T-helper 2 cell treated with Interferon-gamma antibody and Interleukin-4, amounts not matched to agents 5 μg/mL and 100 μg/mL, for 36 hours (primary cell): ENCODE measurements at regions not wholly inside any gene's neighbourhood (a gene's known extent, or its start where the extent isn't known, plus 50 kb on each side); places are given as distances from the start of the nearest gene placed in this dataset.

Experiments used
- DNase-seq: peaks from one replicate; pipeline ENCODE4 v3.0.0; 2021; ENCODE audit warnings: low spot score
- H3K27ac Mint-ChIP-seq: one replicate; pipeline ENCODE4 v1.8.0; 2021; ENCODE audit warnings: mild to moderate bottlenecking, mixed read lengths
- H3K27me3 Mint-ChIP-seq: one replicate; pipeline ENCODE4 v1.8.0; 2021; ENCODE audit warnings: low read depth, mixed read lengths
- H3K36me3 Mint-ChIP-seq: one replicate; pipeline ENCODE4 v1.8.0; 2021; ENCODE audit warnings: low read depth, mixed read lengths
- H3K4me1 Mint-ChIP-seq: one replicate; pipeline ENCODE4 v1.8.0; 2021; ENCODE audit warnings: low read depth, mixed read lengths
- H3K4me3 Mint-ChIP-seq: one replicate; pipeline ENCODE4 v1.8.0; 2022; ENCODE audit warnings: mild to moderate bottlenecking, moderate library complexity, mixed read lengths
- H3K9me3 Mint-ChIP-seq: one replicate; pipeline ENCODE4 v1.8.0; 2021; ENCODE audit warnings: mixed read lengths

DNA sequence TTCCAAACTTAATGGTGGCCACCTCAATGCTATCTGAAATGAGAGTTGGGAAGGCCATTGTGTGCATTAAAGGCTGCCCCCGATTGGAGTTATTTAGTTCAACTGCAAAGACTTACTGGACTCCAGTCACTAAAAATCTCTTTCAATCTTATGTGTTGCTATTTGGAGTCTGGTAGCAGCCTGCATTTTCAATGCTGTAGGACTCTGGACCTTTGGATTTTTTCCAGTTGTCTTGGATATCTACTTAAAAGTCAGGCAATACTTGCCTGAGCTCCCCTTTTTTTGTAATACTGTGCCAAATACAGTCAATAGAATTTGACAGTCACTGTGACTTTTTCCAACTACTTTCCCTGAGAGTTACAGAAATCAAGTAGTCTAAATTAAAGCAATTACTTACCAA lies 281.9 kb downstream of the TRIB2 start:
- Mint-ChIP-seq H3K4me3 (no peak overlapping the region), H3K27ac (no peak overlapping the region), H3K9me3 (no peaks in the 10 kb centered on the region), H3K27me3 (peaks cover 33% of the 10 kb centered on the region), H3K4me1 (peaks cover 4% of the 10 kb centered on the region), H3K36me3 (no peaks in the 10 kb centered on the region)
- no peak for DNase-seq

GRCh38 chr2:13000664-13001363 lies 284.1 kb downstream of the TRIB2 start:
- Mint-ChIP-seq H3K36me3 (no peaks in the 10 kb centered on the region), H3K4me3 (no peak overlapping the region), H3K27ac (no peak overlapping the region), H3K27me3 (peaks cover 31% of the 10 kb centered on the region), H3K9me3 (no peaks in the 10 kb centered on the region), H3K4me1 (peaks cover 8% of the 10 kb centered on the region)
- DNase-seq = no peak

- Mint-ChIP-seq H3K36me3 (no peaks in the 10 kb centered on the region), H3K9me3 (no peaks in the 10 kb centered on the region), H3K4me1 (peaks cover 8% of the 10 kb centered on the region), H3K27me3 (peaks cover 27% of the 10 kb centered on the region), H3K4me3 (no peak overlapping the region), H3K27ac (no peak overlapping the region)
- DNase-seq = no peak
Observed at GRCh38 chr2:13001408-13001807, 284.7 kb downstream of the TRIB2 start.

GRCh38 chr2:13002536-13003331 lies 286.0 kb downstream of the TRIB2 start:
- H3K27ac Mint-ChIP-seq = no peak overlapping the region
- no peak for DNase-seq
- no peak overlapping the region for H3K4me3 Mint-ChIP-seq

GRCh38 chr2:13003500-13003899 lies 286.8 kb downstream of the TRIB2 start:
- Mint-ChIP-seq H3K4me3 (no peak overlapping the region), H3K9me3 (no peaks in the 10 kb centered on the region), H3K36me3 (no peaks in the 10 kb centered on the region), H3K27ac (no peak overlapping the region), H3K27me3 (peaks cover 38% of the 10 kb centered on the region), H3K4me1 (peaks cover 12% of the 10 kb centered on the region)
- DNase-seq = no peak

More at GRCh38 chr2:13002536-13003331, 286.0 kb downstream of the TRIB2 start:
- H3K4me1 Mint-ChIP-seq = peaks cover 12% of the 10 kb centered on the region
- H3K27me3 Mint-ChIP-seq = peaks cover 38% of the 10 kb centered on the region
- H3K9me3 Mint-ChIP-seq = no peaks in the 10 kb centered on the region
- H3K36me3 Mint-ChIP-seq = no peaks in the 10 kb centered on the region

DNA sequence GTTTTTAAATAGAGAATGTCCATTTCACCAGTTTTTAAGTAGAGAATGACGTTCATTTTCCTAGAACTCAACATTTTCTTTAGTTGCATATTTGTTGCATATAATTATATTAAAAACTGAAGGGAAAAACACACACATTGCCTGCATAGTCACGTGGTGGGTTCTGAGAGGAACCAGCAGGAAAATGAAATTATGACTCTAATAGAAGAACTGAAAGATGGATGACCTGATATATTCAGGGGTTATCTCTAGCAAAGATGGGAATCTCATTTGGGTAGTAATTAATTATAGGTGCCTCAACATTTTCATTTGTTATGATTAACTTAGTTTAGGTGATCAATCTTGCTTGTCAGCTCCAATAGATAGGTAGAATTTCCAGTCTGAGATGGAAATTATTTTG lies 288.3 kb downstream of the TRIB2 start:
- peaks cover 12% of the 10 kb centered on the region for H3K4me1 Mint-ChIP-seq
- no peak overlapping the region for H3K4me3 Mint-ChIP-seq
- no peaks in the 10 kb centered on the region for H3K36me3 Mint-ChIP-seq
- no peaks in the 10 kb centered on the region for H3K9me3 Mint-ChIP-seq
- H3K27ac Mint-ChIP-seq = no peak overlapping the region
- DNase-seq = no peak
- H3K27me3 Mint-ChIP-seq = peaks cover 42% of the 10 kb centered on the region

DNA sequence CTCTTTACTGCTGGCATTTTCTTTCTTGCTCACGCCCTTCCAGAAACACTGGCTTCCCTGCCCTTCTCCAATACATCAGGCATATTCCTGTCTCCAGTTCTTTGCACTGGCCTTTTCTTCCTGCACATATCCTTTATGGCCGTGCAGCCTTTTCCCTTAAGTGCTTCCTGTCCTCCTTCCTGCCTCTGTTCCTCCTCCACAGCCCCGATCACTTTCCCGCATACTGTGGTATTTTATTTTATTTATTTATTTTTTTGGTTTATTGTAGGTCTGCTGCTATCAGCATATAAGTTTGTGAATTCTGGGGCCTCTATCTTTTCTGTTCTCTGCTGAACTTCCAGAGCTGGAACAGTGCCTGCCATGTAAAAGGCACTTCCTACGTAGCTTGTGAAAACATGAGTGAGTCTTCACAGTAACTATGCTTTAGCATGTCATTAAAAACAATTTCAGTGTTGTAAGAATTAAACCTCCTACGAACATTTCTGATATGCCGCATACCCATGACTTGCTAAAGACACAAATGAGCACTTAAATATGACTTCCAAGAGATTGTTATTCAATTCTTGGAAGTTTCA lies 289.1 kb downstream of the TRIB2 start:
- no peak for DNase-seq
- Mint-ChIP-seq H3K36me3 (no peaks in the 10 kb centered on the region), H3K27ac (no peak overlapping the region), H3K9me3 (no peaks in the 10 kb centered on the region), H3K27me3 (peaks cover 48% of the 10 kb centered on the region), H3K4me3 (no peak overlapping the region), H3K4me1 (peaks cover 10% of the 10 kb centered on the region)

- no peak overlapping the region for H3K4me3 Mint-ChIP-seq
- no peaks in the 10 kb centered on the region for H3K9me3 Mint-ChIP-seq
- peaks cover 48% of the 10 kb centered on the region for H3K27me3 Mint-ChIP-seq
- no peaks in the 10 kb centered on the region for H3K36me3 Mint-ChIP-seq
- H3K4me1 Mint-ChIP-seq = peaks cover 9% of the 10 kb centered on the region
- H3K27ac Mint-ChIP-seq = no peak overlapping the region
- no peak for DNase-seq
Observed at GRCh38 chr2:13006426-13006825, 289.7 kb downstream of the TRIB2 start.

DNA sequence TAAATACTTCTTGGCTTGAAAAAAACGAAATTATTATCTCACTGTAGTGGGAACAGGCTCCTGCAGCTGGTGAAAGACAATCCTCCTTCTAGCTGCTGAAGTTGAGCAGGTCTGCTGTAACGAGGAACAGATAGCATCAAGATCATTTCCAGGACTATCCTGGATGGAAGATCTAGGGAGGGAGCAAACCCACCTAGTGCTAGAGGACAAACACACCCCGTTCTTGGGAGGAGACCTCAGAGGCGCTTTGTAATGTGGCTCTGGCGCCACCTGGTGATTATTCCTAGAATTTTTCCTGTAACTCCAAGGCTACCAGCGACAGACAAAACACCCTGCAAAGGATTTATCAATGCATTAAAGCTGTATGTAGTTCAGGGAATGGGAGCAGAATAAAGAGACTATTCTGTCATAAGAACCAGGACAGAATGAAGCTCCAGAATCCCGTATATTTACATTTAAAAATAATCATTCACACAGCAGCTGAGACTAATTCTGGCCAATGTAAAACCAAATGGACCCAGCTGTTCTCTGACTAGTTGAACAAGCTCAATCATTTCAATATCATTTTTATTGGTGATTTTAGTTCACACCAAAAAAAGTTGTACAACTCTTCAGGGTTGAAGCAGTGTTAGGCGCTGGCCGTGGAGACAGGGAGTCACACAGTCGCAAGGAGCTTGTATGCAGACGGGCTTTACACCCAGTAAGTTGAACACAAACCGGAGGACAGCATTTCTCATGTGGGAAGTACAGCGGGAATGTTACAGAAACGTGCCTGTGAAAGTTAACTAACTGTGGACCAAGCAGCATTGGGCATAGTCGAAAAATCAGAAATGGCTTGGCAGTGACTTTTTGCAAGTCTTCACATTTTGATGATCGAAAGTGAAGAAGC lies 290.3 kb downstream of the TRIB2 start:
- Mint-ChIP-seq H3K27ac (no peak overlapping the region), H3K27me3 (peaks cover 48% of the 10 kb centered on the region), H3K36me3 (no peaks in the 10 kb centered on the region), H3K4me3 (no peak overlapping the region), H3K4me1 (peaks cover 8% of the 10 kb centered on the region), H3K9me3 (no peaks in the 10 kb centered on the region)
- peak; percentile 40 for DNase-seq

- H3K27me3 Mint-ChIP-seq = peaks cover 43% of the 10 kb centered on the region
- H3K4me3 Mint-ChIP-seq = no peak overlapping the region
- H3K9me3 Mint-ChIP-seq = no peaks in the 10 kb centered on the region
- peaks cover 8% of the 10 kb centered on the region for H3K4me1 Mint-ChIP-seq
- DNase-seq = no peak
- no peak overlapping the region for H3K27ac Mint-ChIP-seq
- H3K36me3 Mint-ChIP-seq = no peaks in the 10 kb centered on the region
Observed at GRCh38 chr2:13009027-13009642, 292.4 kb downstream of the TRIB2 start.

- Mint-ChIP-seq H3K9me3 (no peaks in the 10 kb centered on the region), H3K27me3 (peaks cover 39% of the 10 kb centered on the region), H3K27ac (no peak overlapping the region), H3K36me3 (no peaks in the 10 kb centered on the region), H3K4me3 (no peak overlapping the region), H3K4me1 (peaks cover 8% of the 10 kb centered on the region)
- DNase-seq = no peak
Observed at GRCh38 chr2:13010283-13010682, 293.5 kb downstream of the TRIB2 start.

DNA sequence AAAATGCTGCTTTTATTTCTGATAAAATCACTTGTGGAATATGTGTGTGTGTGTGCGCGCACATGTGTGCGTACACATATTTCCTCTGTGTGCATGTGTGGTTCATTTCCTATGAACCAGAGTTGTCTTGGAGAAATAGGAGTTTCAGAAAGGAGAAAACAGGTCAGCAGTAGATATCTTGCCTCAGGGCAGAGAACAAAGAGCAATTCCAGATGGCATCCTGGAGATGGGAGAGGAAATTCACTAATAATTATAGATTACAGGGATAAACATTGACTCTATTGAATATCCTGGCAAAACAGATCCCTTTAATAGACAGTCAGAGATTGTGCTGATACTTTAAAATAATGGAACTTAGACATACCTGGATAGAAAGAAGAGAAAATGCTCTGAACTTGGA lies 298.0 kb downstream of the TRIB2 start:
- peaks cover 38% of the 10 kb centered on the region for H3K27me3 Mint-ChIP-seq
- no peak overlapping the region for H3K27ac Mint-ChIP-seq
- no peak for DNase-seq
- no peaks in the 10 kb centered on the region for H3K9me3 Mint-ChIP-seq
- no peak overlapping the region for H3K4me3 Mint-ChIP-seq
- no peaks in the 10 kb centered on the region for H3K4me1 Mint-ChIP-seq
- no peaks in the 10 kb centered on the region for H3K36me3 Mint-ChIP-seq

GRCh38 chr2:13015532-13016320 lies 299.0 kb downstream of the TRIB2 start:
- H3K9me3 Mint-ChIP-seq = no peaks in the 10 kb centered on the region
- peaks cover 31% of the 10 kb centered on the region for H3K27me3 Mint-ChIP-seq
- no peaks in the 10 kb centered on the region for H3K36me3 Mint-ChIP-seq
- DNase-seq = no peak
- no peak overlapping the region for H3K4me3 Mint-ChIP-seq
- no peak overlapping the region for H3K27ac Mint-ChIP-seq
- no peaks in the 10 kb centered on the region for H3K4me1 Mint-ChIP-seq
